HG02763 (cell line): ENCODE measurements at regions not wholly inside any gene's neighbourhood (a gene's known extent, or its start where the extent isn't known, plus 50 kb on each side); places are given as distances from the start of the nearest gene placed in this dataset.
"Not testable (repeated sequence)": the region's sequence is repeated elsewhere in the genome, so short reads cannot be mapped to it uniquely, and the experiment has no call there.

Experiments used
- ATAC-seq: cut with Tn5 transposase; IDR thresholded peaks from one replicate; pipeline ENCODE4 v1.9.1; 2021; ENCODE audit warnings: mild to moderate bottlenecking, moderate library complexity; ENCODE audit not compliant: unreplicated experiment

- ATAC-seq: no peak
Measured at GRCh38 chr2:209008636-209009287, 415.1 kb upstream of the MAP2 start.

GRCh38 chr2:209018633-209019032, 405.2 kb upstream of the MAP2 start:
- ATAC-seq: not testable (repeated sequence)

- ATAC-seq: no peak
Measured at GRCh38 chr2:209029249-209029648, 394.6 kb upstream of the MAP2 start.

- no peak for ATAC-seq
Measured at GRCh38 chr2:209044307-209044706, 379.5 kb upstream of the MAP2 start.

GRCh38 chr2:209046163-209046562, 377.7 kb upstream of the MAP2 start:
- no peak for ATAC-seq

GRCh38 chr2:209049608-209050007, 374.2 kb upstream of the MAP2 start:
- ATAC-seq: no peak

- ATAC-seq: no peak
Measured at GRCh38 chr2:209062210-209062609, 361.6 kb upstream of the MAP2 start.

- ATAC-seq: no peak
Measured at GRCh38 chr2:209070262-209070661, 353.6 kb upstream of the MAP2 start.

GRCh38 chr2:209073151-209073550, 350.7 kb upstream of the MAP2 start:
- ATAC-seq: no peak

GRCh38 chr2:209074711-209075110, 349.1 kb upstream of the MAP2 start:
- ATAC-seq: no peak

GRCh38 chr2:209076151-209076550, 347.7 kb upstream of the MAP2 start:
- ATAC-seq: no peak

GRCh38 chr2:209086761-209087160, 337.1 kb upstream of the MAP2 start:
- ATAC-seq: no peak

GRCh38 chr2:209091056-209091455, 332.8 kb upstream of the MAP2 start:
- no peak for ATAC-seq

GRCh38 chr2:209094221-209094620, 329.6 kb upstream of the MAP2 start:
- no peak for ATAC-seq

GRCh38 chr2:209095432-209095831, 328.4 kb upstream of the MAP2 start:
- no peak for ATAC-seq

- ATAC-seq: no peak
Measured at GRCh38 chr2:209097168-209097567, 326.7 kb upstream of the MAP2 start.

- no peak for ATAC-seq
Measured at GRCh38 chr2:209102319-209102718, 321.5 kb upstream of the MAP2 start.

- no peak for ATAC-seq
Measured at GRCh38 chr2:209113026-209113425, 310.8 kb upstream of the MAP2 start.

GRCh38 chr2:209114588-209115240, 309.1 kb upstream of the MAP2 start:
- ATAC-seq: no peak

GRCh38 chr2:209121691-209122090, 302.2 kb upstream of the MAP2 start:
- peak; percentile 88 for ATAC-seq

GRCh38 chr2:209125291-209125690, 298.6 kb upstream of the MAP2 start:
- no peak for ATAC-seq

GRCh38 chr2:209138079-209138478, 285.8 kb upstream of the MAP2 start:
- ATAC-seq: no peak

- no peak for ATAC-seq
Measured at GRCh38 chr2:209141142-209141541, 282.7 kb upstream of the MAP2 start.
